ENCODE measurements at regions not wholly inside any gene's neighbourhood (a gene's known extent, or its start where the extent isn't known, plus 50 kb on each side); places are given as distances from the start of the nearest gene placed in this dataset.

DNA sequence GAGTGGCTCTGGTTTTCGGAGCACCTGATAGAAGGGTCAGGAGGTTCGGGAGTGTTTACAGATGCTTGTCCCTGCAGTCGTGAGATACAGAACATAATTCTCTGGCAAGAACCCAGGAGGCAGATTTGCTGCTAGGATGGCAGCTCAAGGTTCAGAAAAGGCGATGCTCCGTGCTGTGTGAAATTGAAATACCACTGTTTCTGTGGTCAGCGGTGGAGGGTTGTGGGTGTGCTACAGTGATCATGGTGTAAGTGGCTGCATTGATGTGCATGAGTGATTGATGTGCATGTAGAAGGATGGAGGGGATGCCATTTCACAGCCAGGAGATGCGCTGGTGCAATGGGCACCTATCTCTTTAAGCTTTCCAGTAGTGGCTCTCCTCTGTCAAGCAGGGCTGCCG, 322.1 kb downstream of the GALR1 start:
- no peak for DNase-seq (ENCODE audit: low read depth)
- H3K4me3 ChIP-seq (ENCODE audit: low read depth, low read length) = no peak overlapping the region
- TF ChIP-seq, protein P1, sequence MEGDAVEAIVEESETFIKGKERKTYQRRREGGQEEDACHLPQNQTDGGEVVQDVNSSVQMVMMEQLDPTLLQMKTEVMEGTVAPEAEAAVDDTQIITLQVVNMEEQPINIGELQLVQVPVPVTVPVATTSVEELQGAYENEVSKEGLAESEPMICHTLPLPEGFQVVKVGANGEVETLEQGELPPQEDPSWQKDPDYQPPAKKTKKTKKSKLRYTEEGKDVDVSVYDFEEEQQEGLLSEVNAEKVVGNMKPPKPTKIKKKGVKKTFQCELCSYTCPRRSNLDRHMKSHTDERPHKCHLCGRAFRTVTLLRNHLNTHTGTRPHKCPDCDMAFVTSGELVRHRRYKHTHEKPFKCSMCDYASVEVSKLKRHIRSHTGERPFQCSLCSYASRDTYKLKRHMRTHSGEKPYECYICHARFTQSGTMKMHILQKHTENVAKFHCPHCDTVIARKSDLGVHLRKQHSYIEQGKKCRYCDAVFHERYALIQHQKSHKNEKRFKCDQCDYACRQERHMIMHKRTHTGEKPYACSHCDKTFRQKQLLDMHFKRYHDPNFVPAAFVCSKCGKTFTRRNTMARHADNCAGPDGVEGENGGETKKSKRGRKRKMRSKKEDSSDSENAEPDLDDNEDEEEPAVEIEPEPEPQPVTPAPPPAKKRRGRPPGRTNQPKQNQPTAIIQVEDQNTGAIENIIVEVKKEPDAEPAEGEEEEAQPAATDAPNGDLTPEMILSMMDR (IDR thresholded peaks at IDR 0.05; ENCODE audit: insufficient read depth, low read length) = no peak

DNA sequence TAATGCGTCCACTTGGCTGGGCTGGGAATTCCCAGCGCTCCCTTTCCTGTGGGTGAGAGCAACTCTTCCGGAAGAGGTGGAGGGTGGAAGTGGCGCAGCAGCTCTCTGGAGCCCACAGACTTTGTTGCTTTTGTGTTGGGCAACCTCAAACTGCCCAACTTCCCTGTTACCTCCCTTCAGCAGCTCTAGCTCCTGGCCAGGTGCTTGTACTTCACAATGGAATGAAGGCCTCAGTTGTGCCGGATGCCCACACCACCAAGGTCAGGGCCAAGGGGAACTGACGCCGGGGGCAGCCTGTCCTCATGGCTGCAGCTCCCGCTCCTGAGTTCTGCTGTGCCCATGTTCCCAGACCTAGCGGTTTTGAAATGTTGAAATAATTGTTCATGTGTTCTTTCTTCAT, 322.9 kb downstream of the GALR1 start:
- H3K4me3 ChIP-seq (ENCODE audit: low read depth, low read length) = no peak overlapping the region
- TF ChIP-seq, protein P1 (IDR thresholded peaks at IDR 0.05; ENCODE audit: insufficient read depth, low read length) = no peak
- DNase-seq (ENCODE audit: low read depth) = no peak

DNA sequence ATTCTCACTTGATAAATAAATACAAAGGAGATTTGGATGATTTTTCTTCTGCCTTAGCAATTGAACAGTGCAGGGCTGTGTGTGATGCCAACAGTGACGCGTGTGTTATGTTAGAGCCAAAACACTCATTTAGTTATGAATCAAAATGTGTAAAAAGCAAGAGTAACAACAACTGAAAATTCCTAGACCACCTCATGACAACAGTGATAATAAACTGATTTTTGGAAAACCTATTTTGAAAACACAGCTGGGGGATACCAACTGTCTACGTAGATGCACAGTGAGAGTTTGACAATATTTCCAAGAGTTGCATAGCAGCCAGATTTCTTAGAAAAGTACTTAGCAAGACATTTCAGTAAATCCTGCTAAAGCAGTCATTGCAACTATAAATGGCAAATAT, 323.9 kb downstream of the GALR1 start:
- DNase-seq (ENCODE audit: low read depth) = no peak
- TF ChIP-seq, protein P1 (IDR thresholded peaks at IDR 0.05; ENCODE audit: insufficient read depth, low read length) = no peak
- no peak overlapping the region for H3K4me3 ChIP-seq (ENCODE audit: low read depth, low read length)

DNA sequence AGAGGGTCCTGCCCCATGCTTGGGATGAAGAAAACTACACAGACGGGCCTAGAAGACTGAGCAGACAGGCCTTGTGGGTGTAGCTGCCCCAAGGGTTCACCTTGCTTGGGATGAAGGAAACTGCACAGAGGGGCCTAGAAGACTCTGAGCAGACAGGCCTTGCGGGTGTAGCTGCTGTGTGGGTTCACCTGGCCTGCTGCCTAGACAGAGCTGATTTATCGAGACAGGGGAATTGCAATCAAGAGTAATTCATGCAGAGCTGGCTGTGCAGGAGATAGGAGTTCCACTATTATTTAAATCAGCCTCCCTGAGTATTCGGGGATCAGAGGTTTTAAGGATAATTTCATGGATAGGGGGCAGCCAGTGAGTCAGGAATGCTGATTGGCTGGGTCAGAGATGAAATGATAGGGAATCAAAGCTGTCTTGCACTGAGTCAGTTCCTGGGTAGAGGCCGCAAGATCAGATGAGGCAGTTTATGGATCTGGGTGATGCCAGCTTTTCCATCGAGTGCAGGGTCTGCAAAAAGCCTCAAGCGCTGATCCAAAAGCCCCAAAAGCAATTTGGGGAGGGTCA, 341.4 kb downstream of the GALR1 start:
- no peak overlapping the region for H3K4me3 ChIP-seq (ENCODE audit: low read depth, low read length)
- no peak for DNase-seq (ENCODE audit: low read depth)
- TF ChIP-seq, protein P1 (IDR thresholded peaks at IDR 0.05; ENCODE audit: insufficient read depth, low read length) = no peak

DNA sequence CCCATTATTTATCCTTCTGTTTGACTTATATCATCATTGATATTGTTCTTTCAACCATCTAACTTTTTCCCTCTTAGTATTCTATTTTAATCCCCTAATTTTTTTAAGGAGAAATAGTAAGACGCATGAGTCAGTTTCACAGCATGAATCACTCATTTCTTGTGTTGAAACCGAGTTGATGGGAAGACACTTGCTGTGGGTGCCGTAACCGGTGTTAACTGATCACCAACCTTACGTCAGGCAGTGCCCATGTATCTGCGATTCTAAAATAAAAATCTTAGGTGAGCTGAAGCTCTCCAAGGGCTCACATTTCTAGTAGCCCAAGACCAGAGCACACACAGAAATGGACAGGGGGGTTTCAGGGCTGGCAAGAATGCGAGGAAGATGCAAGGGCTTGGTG, 348.1 kb downstream of the GALR1 start:
- DNase-seq (ENCODE audit: low read depth) = no peak
- TF ChIP-seq, protein P1 (IDR thresholded peaks at IDR 0.05; ENCODE audit: insufficient read depth, low read length) = no peak
- H3K4me3 ChIP-seq (ENCODE audit: low read depth, low read length) = no peak overlapping the region

DNA sequence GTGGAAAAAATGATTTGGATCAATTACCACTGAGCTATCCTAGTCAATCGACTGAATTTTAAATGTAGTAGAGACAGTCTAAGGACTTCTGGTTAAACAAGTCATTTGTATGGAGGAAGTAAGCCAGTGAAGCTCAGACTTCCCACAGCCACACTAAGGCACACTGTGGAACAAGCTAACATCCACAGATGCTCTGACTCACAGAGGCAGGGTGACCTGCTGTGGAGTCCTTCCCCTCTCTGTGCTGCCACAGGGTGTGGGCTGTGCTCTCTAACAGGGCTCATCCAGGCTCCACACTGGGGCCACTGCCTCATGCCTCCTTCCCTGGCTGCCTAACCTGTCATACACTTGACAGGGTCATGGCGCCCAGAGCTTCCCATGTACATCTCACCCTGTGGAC, 351.0 kb downstream of the GALR1 start:
- H3K4me3 ChIP-seq (ENCODE audit: low read depth, low read length) = no peak overlapping the region
- TF ChIP-seq, protein P1 (IDR thresholded peaks at IDR 0.05; ENCODE audit: insufficient read depth, low read length) = no peak
- DNase-seq (ENCODE audit: low read depth) = no peak

DNA sequence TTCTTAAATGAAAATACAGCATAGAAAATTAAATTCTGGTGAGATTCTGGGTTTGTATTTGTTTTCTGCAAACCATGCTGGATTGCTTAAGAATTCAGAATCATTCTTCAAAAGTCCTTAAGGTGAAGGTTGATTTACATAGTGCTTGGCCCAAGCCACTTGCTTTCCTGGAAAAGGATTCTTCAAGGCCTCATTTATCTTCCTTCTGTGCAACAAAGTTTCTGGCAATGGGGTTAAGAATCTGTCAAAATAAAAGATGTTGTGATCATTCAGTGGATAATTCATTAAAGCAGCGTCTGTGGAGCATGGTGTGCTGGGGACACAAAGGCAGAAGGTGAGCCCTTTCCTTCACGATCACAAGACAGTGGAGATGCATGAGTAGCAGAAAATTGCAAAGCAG, 351.9 kb downstream of the GALR1 start:
- TF ChIP-seq, protein P1 (IDR thresholded peaks at IDR 0.05; ENCODE audit: insufficient read depth, low read length) = no peak
- no peak for DNase-seq (ENCODE audit: low read depth)
- H3K4me3 ChIP-seq (ENCODE audit: low read depth, low read length) = no peak overlapping the region

Data from fibroblast of the aortic adventitia (primary cell).